ENCODE measurements at regions not wholly inside any gene's neighbourhood (a gene's known extent, or its start where the extent isn't known, plus 50 kb on each side); places are given as distances from the start of the nearest gene placed in this dataset.

GRCh38 chr2:52193804-52194203, 1161.9 kb upstream of the NRXN1 start:
- WGBS, 2 donors: 50 to 60% methylated on average over 2 of the region's 2 CpGs
- H3K27ac ChIP-seq: no peak overlapping the region
- no peaks in the 10 kb centered on the region for H3K9me3 ChIP-seq
- H3K27me3 ChIP-seq: no peaks in the 10 kb centered on the region
- H3K36me3 ChIP-seq: no peaks in the 10 kb centered on the region
- TF ChIP-seq POLR2A (IDR thresholded peaks at IDR 0.05) (no peak), EP300 (IDR thresholded peaks at IDR 0.05) (no peak), POLR2AphosphoS5 (IDR thresholded peaks at IDR 0.05) (no peak), CTCF (IDR thresholded peaks at IDR 0.05) (no peak)
- no peaks in the 10 kb centered on the region for H3K4me1 ChIP-seq
- intact Hi-C loops (cut with DNase I): no loop called here
- no peak overlapping the region for H3K4me3 ChIP-seq
- DNase-seq: no peak

- no peaks in the 10 kb centered on the region for H3K4me1 ChIP-seq
- WGBS, 2 donors: 15 to 48% methylated on average over 4 of the region's 4 CpGs
- no peak for TF ChIP-seq POLR2A (IDR thresholded peaks at IDR 0.05)
- intact Hi-C loops (cut with DNase I): no loop called here
- no peaks in the 10 kb centered on the region for H3K27me3 ChIP-seq
- no peak overlapping the region for H3K27ac ChIP-seq
- DNase-seq: no peak
- H3K9me3 ChIP-seq: no peaks in the 10 kb centered on the region
- H3K4me3 ChIP-seq: no peak overlapping the region
- no peaks in the 10 kb centered on the region for H3K36me3 ChIP-seq
Measured at GRCh38 chr2:52192656-52193055, 1160.7 kb upstream of the NRXN1 start.

DNA sequence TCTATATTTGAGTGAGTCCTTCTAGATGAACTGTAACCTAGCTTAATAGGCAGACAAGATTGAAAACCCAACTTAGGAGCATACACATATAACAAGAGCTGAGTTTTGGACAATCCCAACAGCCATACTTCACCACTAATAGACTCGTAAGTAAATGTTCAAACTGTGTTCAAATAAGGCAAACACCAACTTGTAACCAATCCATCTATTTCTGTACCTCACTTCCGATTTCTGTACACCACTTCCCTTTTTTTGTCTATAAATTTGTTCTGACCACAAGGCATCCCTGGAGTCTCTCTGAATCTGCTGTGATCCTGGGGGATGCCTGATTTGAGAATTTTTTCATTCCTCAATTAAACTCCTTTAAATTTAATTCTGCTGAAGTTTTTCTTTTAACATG, 1149.1 kb upstream of the NRXN1 start:
- no peak overlapping the region for H3K27ac ChIP-seq
- H3K27me3 ChIP-seq: no peaks in the 10 kb centered on the region
- no peak for TF ChIP-seq CTCF (IDR thresholded peaks at IDR 0.05)
- TF ChIP-seq POLR2AphosphoS5 (IDR thresholded peaks at IDR 0.05): no peak
- no peak for TF ChIP-seq EP300 (IDR thresholded peaks at IDR 0.05)
- no peak for TF ChIP-seq POLR2A (IDR thresholded peaks at IDR 0.05)
- WGBS, 2 donors: 52 to 76% methylated on average over 2 of the region's 2 CpGs
- no peak for DNase-seq
- H3K4me3 ChIP-seq: no peak overlapping the region
- no peaks in the 10 kb centered on the region for H3K4me1 ChIP-seq
- no peaks in the 10 kb centered on the region for H3K9me3 ChIP-seq
- intact Hi-C loops (cut with DNase I): no loop called here
- H3K36me3 ChIP-seq: no peaks in the 10 kb centered on the region

- H3K27ac ChIP-seq: no peak overlapping the region
- H3K4me1 ChIP-seq: no peaks in the 10 kb centered on the region
- intact Hi-C loops (cut with DNase I): no loop called here
- TF ChIP-seq POLR2A (IDR thresholded peaks at IDR 0.05) (no peak), CTCF (IDR thresholded peaks at IDR 0.05) (no peak), POLR2AphosphoS5 (IDR thresholded peaks at IDR 0.05) (no peak), EP300 (IDR thresholded peaks at IDR 0.05) (no peak)
- no peak overlapping the region for H3K4me3 ChIP-seq
- H3K27me3 ChIP-seq: no peaks in the 10 kb centered on the region
- no peaks in the 10 kb centered on the region for H3K9me3 ChIP-seq
- H3K36me3 ChIP-seq: no peaks in the 10 kb centered on the region
- no peak for DNase-seq
- 86 to 100% methylated on average over 1 of the region's 1 CpG for whole genome bisulfite sequencing, 2 donors
Measured at GRCh38 chr2:52178845-52179244, 1146.9 kb upstream of the NRXN1 start.

DNA sequence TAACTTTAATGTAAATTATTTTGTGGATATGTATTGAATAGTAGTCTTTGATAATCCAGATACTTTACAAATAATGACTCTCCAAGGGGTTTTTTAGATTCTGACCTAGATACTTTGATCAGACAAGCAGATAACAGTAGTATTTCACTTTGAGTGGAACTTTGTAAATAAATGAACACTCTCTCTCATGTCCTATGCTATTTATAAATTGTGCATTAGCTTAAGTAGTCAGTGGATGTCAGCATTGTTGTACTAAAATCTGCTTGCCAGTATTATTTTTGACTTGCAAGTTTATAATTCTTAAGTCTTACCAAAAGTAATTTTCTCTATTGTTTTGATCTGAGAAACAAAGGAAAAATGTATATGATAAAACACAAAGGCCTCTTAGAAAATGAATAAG, 1113.1 kb upstream of the NRXN1 start:
- intact Hi-C loops (cut with DNase I): no loop called here
- Histone ChIP-seq H3K27me3 (no peaks in the 10 kb centered on the region), H3K27ac (no peak overlapping the region), H3K4me1 (no peaks in the 10 kb centered on the region), H3K36me3 (no peaks in the 10 kb centered on the region), H3K9me3 (no peaks in the 10 kb centered on the region), H3K4me3 (no peak overlapping the region)
- DNase-seq: no peak
- TF ChIP-seq POLR2A (IDR thresholded peaks at IDR 0.05) (no peak), CTCF (IDR thresholded peaks at IDR 0.05) (no peak), POLR2AphosphoS5 (IDR thresholded peaks at IDR 0.05) (no peak), EP300 (IDR thresholded peaks at IDR 0.05) (no peak)

Data from sigmoid colon (tissue), 6 donors.